GM23338 (cell line): ENCODE measurements at regions not wholly inside any gene's neighbourhood (a gene's known extent, or its start where the extent isn't known, plus 50 kb on each side); places are given as distances from the start of the nearest gene placed in this dataset.
A peak's percentile ranks its signal among the peaks of the same experiment; 100 is the strongest.

ENCODE experiments used
- ATAC-seq: fragments of 200-7000 bp; cut with Tn5 transposase; 3 replicates; pipeline ENCODE4 v1.9.1; 2020
- DNase-seq: peaks from one replicate; pipeline ENCODE4 v3.0.0-alpha.2; 2015; ENCODE audit warnings: low spot score
- H2AFZ ChIP-seq: fragments of 200-600 bp; sonication (generic); 2 replicates; pipeline ENCODE4 v1.8.0; 2016; ENCODE audit warnings: antibody characterized with exemption, mild to moderate bottlenecking, moderate library complexity
- H3F3A ChIP-seq: fragments of 200-600 bp; sonication (generic); replicated peaks from 2 replicates; pipeline ENCODE4 v1.8.0; 2017; ENCODE audit warnings: antibody characterized with exemption, mixed run types, low read depth
- H3K27ac ChIP-seq: fragments of 200-600 bp; sonication (generic); 2 replicates; pipeline ENCODE4 v1.6.1; 2016; ENCODE audit warnings: low read depth
- H3K27me3 ChIP-seq: fragments of 200-600 bp; sonication (generic); 2 replicates; pipeline ENCODE4 v1.8.0; 2016; ENCODE audit warnings: mild to moderate bottlenecking, mixed run types, moderate library complexity; ENCODE audit not compliant: insufficient read depth
- H3K36me3 ChIP-seq: fragments of 200-600 bp; sonication (generic); 2 replicates; pipeline ENCODE4 v1.8.0; 2016; ENCODE audit warnings: mild to moderate bottlenecking; ENCODE audit not compliant: insufficient read depth
- H3K4me1 ChIP-seq: fragments of 200-600 bp; sonication (generic); 2 replicates; pipeline ENCODE4 v1.8.0; 2016; ENCODE audit warnings: mild to moderate bottlenecking, moderate library complexity; ENCODE audit not compliant: insufficient read depth
- H3K4me2 ChIP-seq: fragments of 200-600 bp; sonication (generic); 2 replicates; pipeline ENCODE4 v1.7.1; 2017; ENCODE audit warnings: mixed run types
- H3K4me3 ChIP-seq: fragments of 200-600 bp; sonication (generic); 2 replicates; pipeline ENCODE4 v1.6.1; 2016; ENCODE audit warnings: mixed run types
- H3K79me2 ChIP-seq: fragments of 200-600 bp; sonication (generic); replicated peaks from 2 replicates; pipeline ENCODE4 v1.8.0; 2017; ENCODE audit warnings: mild to moderate bottlenecking; ENCODE audit not compliant: insufficient read depth
- H3K9me2 ChIP-seq: fragments of 200-600 bp; sonication (generic); 2 replicates; pipeline ENCODE4 v1.8.0; 2017; ENCODE audit not compliant: insufficient read depth
- H4K20me1 ChIP-seq: fragments of 200-600 bp; sonication (generic); replicated peaks from 2 replicates; pipeline ENCODE4 v1.8.0; 2017; ENCODE audit warnings: mild to moderate bottlenecking; ENCODE audit not compliant: insufficient read depth
- H3K27ac Mint-ChIP-seq: 2 replicates; pipeline ENCODE4 v1.8.0; 2020; ENCODE audit warnings: inconsistent platforms, mild to moderate bottlenecking, moderate library complexity, mixed read lengths
- H3K27me3 Mint-ChIP-seq: 3 replicates; pipeline ENCODE4 v1.8.0; 2022; ENCODE audit warnings: low read depth, mild to moderate bottlenecking, moderate library complexity, mixed read lengths, inconsistent platforms; ENCODE audit not compliant: insufficient read depth, poor library complexity
- H3K36me3 Mint-ChIP-seq: 3 replicates; pipeline ENCODE4 v1.8.0; 2021; ENCODE audit warnings: low read depth, mild to moderate bottlenecking, inconsistent platforms, moderate library complexity, mixed read lengths
- H3K4me1 Mint-ChIP-seq: 3 replicates; pipeline ENCODE4 v1.8.0; 2020; ENCODE audit warnings: mild to moderate bottlenecking, inconsistent platforms, mixed read lengths
- H3K4me3 Mint-ChIP-seq: 3 replicates; pipeline ENCODE4 v1.8.0; 2021; ENCODE audit warnings: moderate library complexity, mild to moderate bottlenecking, inconsistent platforms, mixed read lengths
- H3K9me3 Mint-ChIP-seq: 3 replicates; pipeline ENCODE4 v1.8.0; 2020; ENCODE audit warnings: moderate library complexity, mild to moderate bottlenecking, inconsistent platforms, mixed read lengths
- CREB1 ChIP-seq: fragments of 250-450 bp; sonication (Bioruptor Pico); IDR thresholded peaks from 2 replicates; pipeline ENCODE4 v1.5.0; 2020; ENCODE audit warnings: low read depth, mild to moderate bottlenecking, moderate library complexity
- CTCF ChIP-seq, 2 experiments: fragments of 200-600 bp in 1 of 2; sonication (generic) in 1 of 2; conservative IDR thresholded peaks; 2 replicates each; pipeline versions ENCODE4 v1.5.1 to v1.6.1; 2016 to 2017; ENCODE audit warnings: antibody characterized with exemption in 2 of 2, low read depth in 2 of 2, mild to moderate bottlenecking in 2 of 2, moderate library complexity in 1 of 2
- EZH2 ChIP-seq: fragments of 200-600 bp; sonication (generic); IDR thresholded peaks from one replicate; pipeline ENCODE4 v1.8.0; 2017; ENCODE audit warnings: antibody characterized with exemption, mild to moderate bottlenecking, low read depth; ENCODE audit not compliant: unreplicated experiment
- JUNB ChIP-seq: IDR thresholded peaks from one replicate; pipeline ENCODE4 v1.6.1; 2016; ENCODE audit warnings: antibody characterized with exemption; ENCODE audit not compliant: unreplicated experiment
- NANOG ChIP-seq: IDR thresholded peaks from 2 replicates; pipeline ENCODE4 v1.6.1; 2016; ENCODE audit warnings: antibody characterized with exemption, borderline replicate concordance
- POLR2AphosphoS5 ChIP-seq: IDR thresholded peaks from 2 replicates; pipeline ENCODE4 v1.6.1; 2016; ENCODE audit warnings: antibody characterized with exemption, low read depth
- STAT1 ChIP-seq: IDR thresholded peaks from one replicate; pipeline ENCODE4 v1.6.1; 2016; ENCODE audit warnings: antibody characterized with exemption; ENCODE audit not compliant: unreplicated experiment
- ZNF114 ChIP-seq: fragments of 250-450 bp; sonication (Bioruptor Pico); IDR thresholded peaks from 2 replicates; pipeline ENCODE4 v1.5.0; 2020; ENCODE audit warnings: mild to moderate bottlenecking, moderate library complexity
- ZNF331 ChIP-seq: fragments of 250-450 bp; sonication (Bioruptor Pico); IDR thresholded peaks from 2 replicates; pipeline ENCODE4 v1.5.0; 2020; ENCODE audit warnings: low read depth, mild to moderate bottlenecking, moderate library complexity
- TF ChIP-seq, protein P1 (sequence below): IDR thresholded peaks from one replicate; pipeline ENCODE4 v1.6.1; 2018; ENCODE audit warnings: antibody characterized with exemption; ENCODE audit not compliant: unreplicated experiment
- TF ChIP-seq, protein P2 (sequence below): IDR thresholded peaks from 2 replicates; pipeline ENCODE4 v1.6.1; 2016; ENCODE audit warnings: antibody characterized with exemption

GRCh38 chr9:105859428-105860091, 165.2 kb downstream of the TMEM38B start:
- Histone ChIP-seq H3K9me2 (no peaks in the 10 kb centered on the region), H2AFZ (peak overlapping the region; percentile 43; the same call in 1 of the 2 replicates), H3K4me2 (no peak overlapping the region), H3K27ac (no peak overlapping the region), H3K79me2 (no peaks in the 10 kb centered on the region), H3K4me3 (no peak overlapping the region), H3K27me3 (no peaks in the 10 kb centered on the region), H3F3A (no peaks in the 10 kb centered on the region), H4K20me1 (no peaks in the 10 kb centered on the region), H3K4me1 (no peaks in the 10 kb centered on the region), H3K36me3 (no peaks in the 10 kb centered on the region)
- TF ChIP-seq, protein P1, sequence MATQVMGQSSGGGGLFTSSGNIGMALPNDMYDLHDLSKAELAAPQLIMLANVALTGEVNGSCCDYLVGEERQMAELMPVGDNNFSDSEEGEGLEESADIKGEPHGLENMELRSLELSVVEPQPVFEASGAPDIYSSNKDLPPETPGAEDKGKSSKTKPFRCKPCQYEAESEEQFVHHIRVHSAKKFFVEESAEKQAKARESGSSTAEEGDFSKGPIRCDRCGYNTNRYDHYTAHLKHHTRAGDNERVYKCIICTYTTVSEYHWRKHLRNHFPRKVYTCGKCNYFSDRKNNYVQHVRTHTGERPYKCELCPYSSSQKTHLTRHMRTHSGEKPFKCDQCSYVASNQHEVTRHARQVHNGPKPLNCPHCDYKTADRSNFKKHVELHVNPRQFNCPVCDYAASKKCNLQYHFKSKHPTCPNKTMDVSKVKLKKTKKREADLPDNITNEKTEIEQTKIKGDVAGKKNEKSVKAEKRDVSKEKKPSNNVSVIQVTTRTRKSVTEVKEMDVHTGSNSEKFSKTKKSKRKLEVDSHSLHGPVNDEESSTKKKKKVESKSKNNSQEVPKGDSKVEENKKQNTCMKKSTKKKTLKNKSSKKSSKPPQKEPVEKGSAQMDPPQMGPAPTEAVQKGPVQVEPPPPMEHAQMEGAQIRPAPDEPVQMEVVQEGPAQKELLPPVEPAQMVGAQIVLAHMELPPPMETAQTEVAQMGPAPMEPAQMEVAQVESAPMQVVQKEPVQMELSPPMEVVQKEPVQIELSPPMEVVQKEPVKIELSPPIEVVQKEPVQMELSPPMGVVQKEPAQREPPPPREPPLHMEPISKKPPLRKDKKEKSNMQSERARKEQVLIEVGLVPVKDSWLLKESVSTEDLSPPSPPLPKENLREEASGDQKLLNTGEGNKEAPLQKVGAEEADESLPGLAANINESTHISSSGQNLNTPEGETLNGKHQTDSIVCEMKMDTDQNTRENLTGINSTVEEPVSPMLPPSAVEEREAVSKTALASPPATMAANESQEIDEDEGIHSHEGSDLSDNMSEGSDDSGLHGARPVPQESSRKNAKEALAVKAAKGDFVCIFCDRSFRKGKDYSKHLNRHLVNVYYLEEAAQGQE, result no peak
- no peak for TF ChIP-seq POLR2AphosphoS5
- TF ChIP-seq STAT1, result no peak
- TF ChIP-seq ZNF114 (CRISPR knock-in tag), result no peak
- TF ChIP-seq JUNB, result no peak
- no peak for TF ChIP-seq EZH2
- no peak for TF ChIP-seq ZNF331
- no peak for TF ChIP-seq CREB1 (CRISPR knock-in tag)
- TF ChIP-seq NANOG, result no peak
- TF ChIP-seq CTCF (conservative IDR thresholded peaks at IDR 0.05; ENCODE audit: low read depth in 2 of 2), result no peak
- TF ChIP-seq, protein P2, sequence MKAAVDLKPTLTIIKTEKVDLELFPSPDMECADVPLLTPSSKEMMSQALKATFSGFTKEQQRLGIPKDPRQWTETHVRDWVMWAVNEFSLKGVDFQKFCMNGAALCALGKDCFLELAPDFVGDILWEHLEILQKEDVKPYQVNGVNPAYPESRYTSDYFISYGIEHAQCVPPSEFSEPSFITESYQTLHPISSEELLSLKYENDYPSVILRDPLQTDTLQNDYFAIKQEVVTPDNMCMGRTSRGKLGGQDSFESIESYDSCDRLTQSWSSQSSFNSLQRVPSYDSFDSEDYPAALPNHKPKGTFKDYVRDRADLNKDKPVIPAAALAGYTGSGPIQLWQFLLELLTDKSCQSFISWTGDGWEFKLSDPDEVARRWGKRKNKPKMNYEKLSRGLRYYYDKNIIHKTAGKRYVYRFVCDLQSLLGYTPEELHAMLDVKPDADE, result no peak
- ATAC-seq, result no peak
- Mint-ChIP-seq H3K9me3 (no peaks in the 10 kb centered on the region; the same call in 2 of the 3 replicates), H3K4me1 (peaks cover 9% of the 10 kb centered on the region; the same call in 2 of the 3 replicates), H3K27me3 (peaks cover 5% of the 10 kb centered on the region), H3K36me3 (no peaks in the 10 kb centered on the region), H3K4me3 (no peak overlapping the region), H3K27ac (no peak overlapping the region)
- DNase-seq, result no peak
